Liver (tissue), 3 donors: ENCODE measurements at regions not wholly inside any gene's neighbourhood (a gene's known extent, or its start where the extent isn't known, plus 50 kb on each side); places are given as distances from the start of the nearest gene placed in this dataset.

Experiments used
- CTCF ChIP-seq: fragments of 150-350 bp; IDR thresholded peaks from 2 replicates; pipeline ENCODE4 v1.5.1; 2017; ENCODE audit warnings: improper control_type of control experiment, low read depth, low read length; ENCODE audit not compliant: missing input control
- EGR1 ChIP-seq, 2 donors: IDR thresholded peaks; 2 replicates each; pipeline ENCODE4 v1.6.1; 2016 to 2018; ENCODE audit warnings: antibody characterized with exemption in 2 of 2, low read depth in 2 of 2
- FOXA1 ChIP-seq: IDR thresholded peaks from 2 replicates; pipeline ENCODE4 v1.6.1; 2016; ENCODE audit warnings: antibody characterized with exemption
- GABPA ChIP-seq, 2 donors: IDR thresholded peaks in 1 of 2; conservative IDR thresholded peaks in 1 of 2; 2 replicates each; pipeline ENCODE4 v1.6.1; 2016; ENCODE audit warnings: antibody characterized with exemption in 2 of 2, mild to moderate bottlenecking in 1 of 2, moderate library complexity in 1 of 2
- JUND ChIP-seq, 2 donors: IDR thresholded peaks; 2 replicates each; pipeline ENCODE4 v1.6.1; 2016; ENCODE audit warnings: antibody characterized with exemption in 2 of 2
- MAX ChIP-seq: IDR thresholded peaks from 2 replicates; pipeline ENCODE4 v1.6.1; 2016; ENCODE audit warnings: antibody characterized with exemption
- RAD21 ChIP-seq, 2 donors: IDR thresholded peaks; 2 replicates each; pipeline ENCODE4 v1.6.1; 2016; ENCODE audit warnings: antibody characterized with exemption in 2 of 2, mild to moderate bottlenecking in 2 of 2
- REST ChIP-seq: IDR thresholded peaks from 2 replicates; pipeline ENCODE4 v1.6.1; 2016; ENCODE audit warnings: antibody characterized with exemption, mild to moderate bottlenecking
- TAF1 ChIP-seq: conservative IDR thresholded peaks from 2 replicates; pipeline ENCODE4 v1.6.1; 2016; ENCODE audit warnings: antibody characterized with exemption, mild to moderate bottlenecking
- YY1 ChIP-seq: IDR thresholded peaks from 2 replicates; pipeline ENCODE4 v1.6.1; 2016; ENCODE audit warnings: antibody characterized with exemption, mild to moderate bottlenecking
- TF ChIP-seq, protein P1 (sequence below): IDR thresholded peaks from 2 replicates; pipeline ENCODE4 v1.6.1; 2016; ENCODE audit warnings: antibody characterized with exemption
- donor health status: healthy.
- donor health status: healthy.

GRCh38 chr21:16420031-16420724 lies 690.4 kb downstream of the USP25 start:
- TF ChIP-seq, protein P1, sequence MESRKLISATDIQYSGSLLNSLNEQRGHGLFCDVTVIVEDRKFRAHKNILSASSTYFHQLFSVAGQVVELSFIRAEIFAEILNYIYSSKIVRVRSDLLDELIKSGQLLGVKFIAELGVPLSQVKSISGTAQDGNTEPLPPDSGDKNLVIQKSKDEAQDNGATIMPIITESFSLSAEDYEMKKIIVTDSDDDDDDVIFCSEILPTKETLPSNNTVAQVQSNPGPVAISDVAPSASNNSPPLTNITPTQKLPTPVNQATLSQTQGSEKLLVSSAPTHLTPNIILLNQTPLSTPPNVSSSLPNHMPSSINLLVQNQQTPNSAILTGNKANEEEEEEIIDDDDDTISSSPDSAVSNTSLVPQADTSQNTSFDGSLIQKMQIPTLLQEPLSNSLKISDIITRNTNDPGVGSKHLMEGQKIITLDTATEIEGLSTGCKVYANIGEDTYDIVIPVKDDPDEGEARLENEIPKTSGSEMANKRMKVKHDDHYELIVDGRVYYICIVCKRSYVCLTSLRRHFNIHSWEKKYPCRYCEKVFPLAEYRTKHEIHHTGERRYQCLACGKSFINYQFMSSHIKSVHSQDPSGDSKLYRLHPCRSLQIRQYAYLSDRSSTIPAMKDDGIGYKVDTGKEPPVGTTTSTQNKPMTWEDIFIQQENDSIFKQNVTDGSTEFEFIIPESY = no peak
- no peak for TF ChIP-seq JUND (IDR thresholded peaks at IDR 0.05)
- TF ChIP-seq YY1 = peak; percentile 84
- TF ChIP-seq MAX = no peak
- TF ChIP-seq EGR1 (IDR thresholded peaks at IDR 0.05; ENCODE audit: low read depth in 2 of 2) = no peak
- no peak for TF ChIP-seq FOXA1
- TF ChIP-seq CTCF = no peak
- TF ChIP-seq TAF1 = no peak
- peak in 1 of 2 donors; percentile 20 for TF ChIP-seq RAD21 (IDR thresholded peaks at IDR 0.05)
- TF ChIP-seq GABPA (IDR thresholded peaks at IDR 0.05 in 1 of 2, conservative IDR thresholded peaks at IDR 0.05 in 1 of 2) = no peak
- TF ChIP-seq REST = no peak
